ENCODE measurements at regions not wholly inside any gene's neighbourhood (a gene's known extent, or its start where the extent isn't known, plus 50 kb on each side); places are given as distances from the start of the nearest gene placed in this dataset.

DNA sequence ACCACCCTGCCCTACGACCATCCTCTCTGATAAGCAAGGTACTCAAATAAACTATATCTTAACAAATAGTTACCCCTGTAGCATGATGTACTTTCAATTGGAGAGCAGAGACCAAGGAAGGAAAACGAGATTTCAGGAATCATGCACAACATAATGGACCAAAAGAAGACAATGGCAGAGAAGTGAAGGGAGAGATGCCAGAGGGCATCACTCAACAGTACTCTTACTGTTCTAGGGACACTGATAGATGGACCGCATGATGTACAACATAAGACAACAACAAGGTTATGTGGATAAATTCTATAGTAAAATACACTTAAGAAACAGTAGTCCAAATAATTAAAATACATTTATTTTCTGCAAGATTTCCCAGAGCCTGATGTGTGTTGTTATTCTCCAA lies 77.5 kb upstream of the IFNG-AS1 start:
- H3K27ac Mint-ChIP-seq: peak overlapping the region in 1 of 6 donors; percentile 0
- H3K36me3 Mint-ChIP-seq: no peaks in the 10 kb centered on the region
- ATAC-seq (ENCODE audit: low read depth in 2 of 2) (no peak), DNase-seq (no peak)
- H3K27me3 Mint-ChIP-seq: peaks cover 0 to 22% (median 12%) of the 10 kb centered on the region in 3 donors
- H3K9me3 Mint-ChIP-seq: peaks cover 0 to 6% (median 0%) of the 10 kb centered on the region in 7 donors
- no peaks in the 10 kb centered on the region for H3K4me1 Mint-ChIP-seq
- no peak overlapping the region for H3K4me3 Mint-ChIP-seq

- DNase-seq: no peak
- H3K4me3 Mint-ChIP-seq: no peak overlapping the region
- no peak overlapping the region for H3K27ac Mint-ChIP-seq
- peaks cover 12 to 14% (median 13%) of the 10 kb centered on the region in 3 donors for H3K4me1 Mint-ChIP-seq
- H3K36me3 Mint-ChIP-seq: no peaks in the 10 kb centered on the region
- H3K9me3 Mint-ChIP-seq: no peaks in the 10 kb centered on the region
- H3K27me3 Mint-ChIP-seq: peaks cover 0 to 17% (median 0%) of the 10 kb centered on the region in 3 donors
- no peak for ATAC-seq (ENCODE audit: low read depth in 2 of 2)
Measured at GRCh38 chr12:67915335-67915851, 73.9 kb upstream of the IFNG-AS1 start.

- peak overlapping the region in 2 of 6 donors; percentile 19 to 70 for H3K27ac Mint-ChIP-seq
- H3K27me3 Mint-ChIP-seq: peaks cover 0 to 17% (median 0%) of the 10 kb centered on the region in 3 donors
- no peak overlapping the region for H3K4me3 Mint-ChIP-seq
- DNase-seq (no peak), ATAC-seq (ENCODE audit: low read depth in 2 of 2) (no peak)
- no peaks in the 10 kb centered on the region for H3K36me3 Mint-ChIP-seq
- peaks cover 12 to 22% (median 13%) of the 10 kb centered on the region in 3 donors for H3K4me1 Mint-ChIP-seq
- no peaks in the 10 kb centered on the region for H3K9me3 Mint-ChIP-seq
Measured at GRCh38 chr12:67916266-67916970, 72.8 kb upstream of the IFNG-AS1 start.

- no peaks in the 10 kb centered on the region for H3K36me3 Mint-ChIP-seq
- DNase-seq (no peak), ATAC-seq (ENCODE audit: low read depth in 2 of 2) (no peak)
Measured at GRCh38 chr12:67917811-67918210, 71.4 kb upstream of the IFNG-AS1 start.

DNA sequence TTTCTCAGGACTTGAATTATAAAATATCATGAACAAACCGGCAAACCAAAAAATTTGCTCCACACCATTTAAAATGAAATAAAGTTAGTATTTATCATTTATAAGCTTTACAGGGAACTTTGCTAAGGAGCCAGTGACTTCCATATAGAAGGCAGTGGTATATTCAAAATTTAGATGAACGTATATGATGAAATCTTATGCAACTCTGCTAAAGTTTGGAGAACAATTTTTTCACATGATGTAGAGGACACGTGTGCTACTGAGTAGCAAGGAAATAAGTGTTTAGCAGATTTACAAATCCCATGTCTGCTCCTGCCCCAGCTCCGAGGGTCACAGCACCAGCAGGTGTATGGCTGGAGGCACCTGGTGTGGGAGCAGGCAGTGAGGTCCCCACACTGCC lies 70.8 kb upstream of the IFNG-AS1 start:
- H3K36me3 Mint-ChIP-seq: no peaks in the 10 kb centered on the region
- peaks cover under 1 to 8% (median under 1%) of the 10 kb centered on the region in 3 donors for H3K27me3 Mint-ChIP-seq
- H3K4me1 Mint-ChIP-seq: peaks cover 12 to 22% (median 13%) of the 10 kb centered on the region in 3 donors
- H3K9me3 Mint-ChIP-seq: no peaks in the 10 kb centered on the region
- no peak overlapping the region for H3K4me3 Mint-ChIP-seq
- no peak overlapping the region for H3K27ac Mint-ChIP-seq
- no peak for ATAC-seq (ENCODE audit: low read depth in 2 of 2)
- DNase-seq: no peak

More at GRCh38 chr12:67917811-67918210, 71.4 kb upstream of the IFNG-AS1 start:
- no peak overlapping the region for H3K4me3 Mint-ChIP-seq
- H3K27me3 Mint-ChIP-seq: peaks cover 0 to 11% (median 0%) of the 10 kb centered on the region in 3 donors
- no peaks in the 10 kb centered on the region for H3K9me3 Mint-ChIP-seq
- peaks cover 12 to 22% (median 13%) of the 10 kb centered on the region in 3 donors for H3K4me1 Mint-ChIP-seq
- no peak overlapping the region for H3K27ac Mint-ChIP-seq

DNA sequence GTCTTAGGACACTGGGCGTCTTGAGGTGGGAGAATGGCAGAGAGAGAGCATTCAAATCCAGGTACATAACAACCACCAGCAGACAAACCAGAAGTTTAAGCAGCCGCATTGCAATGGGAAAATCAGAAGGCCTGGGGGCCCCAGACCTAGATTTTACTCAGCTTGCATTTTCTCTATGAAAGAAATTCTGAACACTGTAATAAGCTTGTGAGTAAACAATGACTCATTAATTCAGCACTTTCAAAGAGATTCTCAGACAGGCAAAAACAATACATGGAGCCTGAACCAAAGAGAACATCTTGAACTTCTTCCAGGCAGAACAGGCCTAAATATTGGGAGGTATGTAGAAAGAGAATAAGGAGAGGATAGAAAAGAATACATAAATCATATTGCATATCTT lies 69.8 kb upstream of the IFNG-AS1 start:
- peaks cover 12 to 22% (median 13%) of the 10 kb centered on the region in 3 donors for H3K4me1 Mint-ChIP-seq
- H3K27me3 Mint-ChIP-seq: peaks cover 4 to 11% (median 8%) of the 10 kb centered on the region in 3 donors
- H3K27ac Mint-ChIP-seq: peak overlapping the region in 2 of 6 donors; percentile 56 to 69
- no peak for ATAC-seq (ENCODE audit: low read depth in 2 of 2)
- H3K9me3 Mint-ChIP-seq: no peaks in the 10 kb centered on the region
- DNase-seq: no peak
- H3K4me3 Mint-ChIP-seq: no peak overlapping the region
- no peaks in the 10 kb centered on the region for H3K36me3 Mint-ChIP-seq

- no peaks in the 10 kb centered on the region for H3K9me3 Mint-ChIP-seq
- H3K27me3 Mint-ChIP-seq: peaks cover 4 to 12% (median 8%) of the 10 kb centered on the region in 3 donors
- ATAC-seq (ENCODE audit: low read depth in 2 of 2): no peak
- H3K36me3 Mint-ChIP-seq: no peaks in the 10 kb centered on the region
- peaks cover 12 to 22% (median 13%) of the 10 kb centered on the region in 3 donors for H3K4me1 Mint-ChIP-seq
- no peak for DNase-seq
- H3K4me3 Mint-ChIP-seq: no peak overlapping the region
- H3K27ac Mint-ChIP-seq: peak overlapping the region in 1 of 6 donors; percentile 12
Measured at GRCh38 chr12:67920413-67920812, 68.8 kb upstream of the IFNG-AS1 start.

DNA sequence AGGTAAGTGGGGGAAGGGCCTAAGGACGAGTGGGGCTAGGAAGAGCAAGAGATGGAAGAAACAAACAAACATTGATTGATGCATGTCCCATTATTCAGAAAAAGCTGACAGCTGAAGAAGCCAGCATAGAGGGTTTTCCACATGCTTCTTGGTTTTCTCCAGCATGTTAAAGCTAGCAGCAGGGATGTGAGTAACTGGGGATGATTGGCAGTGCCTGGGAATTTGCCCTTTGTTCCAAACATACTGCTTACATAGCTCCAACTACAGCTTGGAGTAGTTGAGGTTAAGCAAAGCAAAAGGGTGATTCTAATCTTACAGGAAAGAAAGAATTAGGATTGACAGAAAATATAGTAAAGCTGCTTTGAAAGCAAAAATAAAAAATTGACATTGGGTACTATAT lies 68.0 kb upstream of the IFNG-AS1 start:
- no peaks in the 10 kb centered on the region for H3K36me3 Mint-ChIP-seq

DNA sequence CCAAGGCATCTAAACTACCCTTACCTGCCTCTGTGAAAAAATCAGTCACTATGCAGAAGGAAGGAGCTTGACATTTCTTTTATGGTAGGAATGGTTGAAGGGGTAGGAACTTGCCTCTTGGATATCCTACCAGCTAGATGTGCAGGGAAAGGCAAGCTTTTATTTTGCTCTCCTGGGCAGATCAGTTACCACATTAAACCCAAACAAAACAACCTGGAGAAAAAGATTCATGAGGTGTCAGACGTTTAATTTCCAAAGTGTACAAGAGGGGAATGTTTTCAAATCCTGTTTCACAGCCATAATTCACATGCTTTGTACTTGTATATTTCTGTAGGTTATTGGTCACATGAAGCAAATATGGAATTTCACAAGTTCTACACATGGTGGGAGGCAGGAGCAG lies 67.0 kb upstream of the IFNG-AS1 start:
- no peak for DNase-seq
- no peak overlapping the region for H3K27ac Mint-ChIP-seq
- H3K36me3 Mint-ChIP-seq: no peaks in the 10 kb centered on the region
- H3K4me1 Mint-ChIP-seq: peaks cover 12 to 22% (median 13%) of the 10 kb centered on the region in 3 donors
- peaks cover 0 to 12% (median 4%) of the 10 kb centered on the region in 3 donors for H3K27me3 Mint-ChIP-seq
- H3K9me3 Mint-ChIP-seq: peaks cover 0 to 2% (median 0%) of the 10 kb centered on the region in 7 donors
- no peak overlapping the region for H3K4me3 Mint-ChIP-seq
- no peak for ATAC-seq (ENCODE audit: low read depth in 2 of 2)

More for the DNA sequence above, 68.0 kb upstream of the IFNG-AS1 start:
- Mint-ChIP-seq H3K4me3 (no peak overlapping the region), H3K27me3 (peaks cover 4 to 12% (median 5%) of the 10 kb centered on the region in 3 donors), H3K27ac (no peak overlapping the region), H3K9me3 (peaks cover 0 to under 1% (median 0%) of the 10 kb centered on the region in 7 donors), H3K4me1 (peaks cover 12 to 22% (median 13%) of the 10 kb centered on the region in 3 donors)
- no peak for ATAC-seq (ENCODE audit: low read depth in 2 of 2)
- no peak for DNase-seq

- no peak overlapping the region for H3K4me3 Mint-ChIP-seq
- peaks cover under 1 to 11% (median 2%) of the 10 kb centered on the region in 3 donors for H3K4me1 Mint-ChIP-seq
- DNase-seq (no peak), ATAC-seq (ENCODE audit: low read depth in 2 of 2) (no peak)
- peaks cover 0 to 12% (median 4%) of the 10 kb centered on the region in 3 donors for H3K27me3 Mint-ChIP-seq
- no peaks in the 10 kb centered on the region for H3K36me3 Mint-ChIP-seq
- no peak overlapping the region for H3K27ac Mint-ChIP-seq
- peaks cover 0 to 2% (median 0%) of the 10 kb centered on the region in 7 donors for H3K9me3 Mint-ChIP-seq
Measured at GRCh38 chr12:67925077-67925476, 64.2 kb upstream of the IFNG-AS1 start.

GRCh38 chr12:67925552-67925951 lies 63.7 kb upstream of the IFNG-AS1 start:
- H3K4me1 Mint-ChIP-seq: peaks cover 0 to 7% (median 0%) of the 10 kb centered on the region in 3 donors
- H3K27me3 Mint-ChIP-seq: peaks cover 0 to 12% (median 4%) of the 10 kb centered on the region in 3 donors
- no peaks in the 10 kb centered on the region for H3K36me3 Mint-ChIP-seq
- no peak for DNase-seq
- ATAC-seq (ENCODE audit: low read depth in 2 of 2): no peak
- no peak overlapping the region for H3K27ac Mint-ChIP-seq
- no peak overlapping the region for H3K4me3 Mint-ChIP-seq
- peaks cover 0 to 2% (median 0%) of the 10 kb centered on the region in 7 donors for H3K9me3 Mint-ChIP-seq

DNA sequence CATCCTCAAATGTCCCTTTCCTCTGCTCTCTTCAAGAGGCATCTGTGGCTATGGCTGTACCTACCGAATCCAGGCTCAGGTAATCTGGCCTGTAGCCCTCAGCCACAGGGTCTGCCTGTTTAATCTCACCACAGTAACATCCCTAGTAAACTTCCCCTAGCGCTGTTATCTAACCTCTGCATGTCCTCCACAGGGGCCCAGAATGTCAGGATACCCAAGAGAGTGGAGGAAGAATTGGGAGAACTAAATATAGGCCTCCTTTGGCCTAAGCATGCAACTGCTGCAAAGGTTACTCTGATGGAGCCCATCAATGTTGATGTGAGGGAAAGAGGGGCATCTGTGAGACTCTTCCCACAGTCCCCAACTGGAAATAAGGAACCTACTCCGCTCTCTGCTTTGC lies 63.2 kb upstream of the IFNG-AS1 start:
- DNase-seq (no peak), ATAC-seq (ENCODE audit: low read depth in 2 of 2) (no peak)
- H3K36me3 Mint-ChIP-seq: no peaks in the 10 kb centered on the region
- H3K9me3 Mint-ChIP-seq: peaks cover 0 to 2% (median 0%) of the 10 kb centered on the region in 7 donors
- peaks cover 0 to 12% (median 4%) of the 10 kb centered on the region in 3 donors for H3K27me3 Mint-ChIP-seq
- H3K27ac Mint-ChIP-seq: no peak overlapping the region
- H3K4me1 Mint-ChIP-seq: peaks cover 0 to 1% (median 0%) of the 10 kb centered on the region in 3 donors
- no peak overlapping the region for H3K4me3 Mint-ChIP-seq

DNA sequence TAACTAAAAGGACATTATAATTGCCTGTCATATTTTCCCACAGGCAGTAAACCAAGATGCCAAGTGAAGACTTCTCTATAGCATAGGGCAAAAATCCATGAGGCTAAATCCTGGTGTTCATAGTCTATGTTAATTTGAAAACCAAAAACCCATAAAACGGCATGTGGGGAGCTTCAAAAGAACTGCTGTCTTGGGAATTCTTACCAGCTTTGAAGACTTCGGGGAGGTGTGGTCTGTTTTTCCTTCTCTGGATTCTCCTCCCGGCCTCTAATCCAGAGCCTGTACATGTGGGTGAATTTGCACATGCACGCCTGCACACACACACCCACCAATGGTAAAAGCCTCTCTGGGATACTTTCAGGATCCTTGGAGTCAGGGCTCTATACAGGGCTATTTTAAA lies 61.9 kb upstream of the IFNG-AS1 start:
- no peak for ATAC-seq (ENCODE audit: low read depth in 2 of 2)
- DNase-seq: no peak
- Mint-ChIP-seq H3K27ac (no peak overlapping the region), H3K36me3 (no peaks in the 10 kb centered on the region), H3K4me3 (no peak overlapping the region), H3K4me1 (no peaks in the 10 kb centered on the region), H3K27me3 (peaks cover 0 to 17% (median 4%) of the 10 kb centered on the region in 3 donors), H3K9me3 (peaks cover 0 to 2% (median 0%) of the 10 kb centered on the region in 7 donors)

DNA sequence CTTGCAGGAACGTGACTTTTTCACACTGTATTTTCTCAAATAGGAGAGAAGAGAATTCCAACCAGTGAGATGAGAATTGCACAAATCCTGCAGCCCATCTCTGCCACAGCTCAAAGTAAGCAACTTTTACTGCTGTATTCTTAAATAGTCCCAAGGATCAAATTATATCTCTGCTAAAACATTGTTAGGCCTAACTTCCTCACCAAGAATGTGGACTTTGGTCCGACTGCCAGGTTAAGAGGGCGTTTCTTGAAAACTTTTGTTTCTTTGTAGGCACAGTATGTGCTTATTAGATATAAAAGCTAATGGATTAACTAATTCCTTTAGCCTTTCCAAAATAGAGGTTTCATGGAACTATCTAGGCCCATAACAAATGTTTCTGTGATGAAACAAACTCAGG lies 61.4 kb upstream of the IFNG-AS1 start:
- H3K4me3 Mint-ChIP-seq: no peak overlapping the region
- no peaks in the 10 kb centered on the region for H3K36me3 Mint-ChIP-seq
- DNase-seq (no peak), ATAC-seq (ENCODE audit: low read depth in 2 of 2) (no peak)
- H3K27me3 Mint-ChIP-seq: peaks cover 0 to 18% (median 4%) of the 10 kb centered on the region in 3 donors
- no peak overlapping the region for H3K27ac Mint-ChIP-seq
- no peaks in the 10 kb centered on the region for H3K4me1 Mint-ChIP-seq
- H3K9me3 Mint-ChIP-seq: peaks cover 0 to 2% (median 0%) of the 10 kb centered on the region in 7 donors
